ENCODE measurements at regions not wholly inside any gene's neighbourhood (a gene's known extent, or its start where the extent isn't known, plus 50 kb on each side); places are given as distances from the start of the nearest gene placed in this dataset.
"Not testable (repeated sequence)": the region's sequence is repeated elsewhere in the genome, so short reads cannot be mapped to it uniquely, and the experiment has no call there.

GRCh38 chr9:86645303-86645702, 291.1 kb upstream of the TUT7 start:
- no peak for DNase-seq

- DNase-seq = no peak
Measured at GRCh38 chr9:86644675-86645034, 290.4 kb upstream of the TUT7 start.

GRCh38 chr9:86643946-86644674, 289.9 kb upstream of the TUT7 start:
- DNase-seq = no peak

- DNase-seq = no peak
Measured at GRCh38 chr9:86642721-86643120, 288.5 kb upstream of the TUT7 start.

- no peak for DNase-seq
Measured at GRCh38 chr9:86641970-86642369, 287.8 kb upstream of the TUT7 start.

- DNase-seq = peak; percentile 59
Measured at GRCh38 chr9:86639899-86640379, 285.7 kb upstream of the TUT7 start.

GRCh38 chr9:86639287-86639686, 285.1 kb upstream of the TUT7 start:
- DNase-seq = no peak

- DNase-seq = no peak
Measured at GRCh38 chr9:86638109-86638508, 283.9 kb upstream of the TUT7 start.

GRCh38 chr9:86637515-86637914, 283.3 kb upstream of the TUT7 start:
- no peak for DNase-seq

GRCh38 chr9:86636519-86636918, 282.3 kb upstream of the TUT7 start:
- DNase-seq = no peak

GRCh38 chr9:86636038-86636437, 281.8 kb upstream of the TUT7 start:
- no peak for DNase-seq

- DNase-seq = no peak
Measured at GRCh38 chr9:86634501-86634900, 280.3 kb upstream of the TUT7 start.

- DNase-seq = no peak
Measured at GRCh38 chr9:86633945-86634344, 279.7 kb upstream of the TUT7 start.

- no peak for DNase-seq
Measured at GRCh38 chr9:86632537-86632936, 278.3 kb upstream of the TUT7 start.

- DNase-seq = no peak
Measured at GRCh38 chr9:86629530-86629929, 275.3 kb upstream of the TUT7 start.

- no peak for DNase-seq
Measured at GRCh38 chr9:86626802-86627201, 272.6 kb upstream of the TUT7 start.

GRCh38 chr9:86624630-86625029, 270.4 kb upstream of the TUT7 start:
- DNase-seq = no peak

GRCh38 chr9:86614871-86615849, 260.9 kb upstream of the TUT7 start:
- DNase-seq = peak; percentile 32

- DNase-seq = no peak
Measured at GRCh38 chr9:86613943-86614342, 259.7 kb upstream of the TUT7 start.

GRCh38 chr9:86611534-86611933, 257.3 kb upstream of the TUT7 start:
- not testable (repeated sequence) for DNase-seq

GRCh38 chr9:86605303-86605702, 251.1 kb upstream of the TUT7 start:
- no peak for DNase-seq

- no peak for DNase-seq
Measured at GRCh38 chr9:86604741-86605140, 250.5 kb upstream of the TUT7 start.

GRCh38 chr9:86602715-86603114, 248.5 kb upstream of the TUT7 start:
- DNase-seq = peak; percentile 7

GRCh38 chr9:86601697-86602096, 247.5 kb upstream of the TUT7 start:
- DNase-seq = peak; percentile 61
